ENCODE measurements at regions not wholly inside any gene's neighbourhood (a gene's known extent, or its start where the extent isn't known, plus 50 kb on each side); places are given as distances from the start of the nearest gene placed in this dataset.
"Not testable (repeated sequence)": the region's sequence is repeated elsewhere in the genome, so short reads cannot be mapped to it uniquely, and the experiment has no call there.

GRCh38 chr1:5623399-5623798, 368.8 kb downstream of the NPHP4 start:
- DNase-seq = no peak

- DNase-seq = no peak
These were observed 369.8 kb downstream of the NPHP4 start for GRCh38 chr1:5622412-5622811.

- DNase-seq = no peak
These were observed 370.5 kb downstream of the NPHP4 start for GRCh38 chr1:5621692-5622091.

GRCh38 chr1:5620997-5621396, 371.2 kb downstream of the NPHP4 start:
- DNase-seq = no peak

GRCh38 chr1:5620418-5620817, 371.8 kb downstream of the NPHP4 start:
- DNase-seq = no peak

- no peak for DNase-seq
These were observed 372.8 kb downstream of the NPHP4 start for GRCh38 chr1:5619469-5619868.

GRCh38 chr1:5617546-5617945, 374.7 kb downstream of the NPHP4 start:
- DNase-seq = no peak

GRCh38 chr1:5617179-5617520, 375.1 kb downstream of the NPHP4 start:
- DNase-seq = no peak

GRCh38 chr1:5616366-5617178, 375.7 kb downstream of the NPHP4 start:
- no peak for DNase-seq

- no peak for DNase-seq
These were observed 377.1 kb downstream of the NPHP4 start for GRCh38 chr1:5615076-5615475.

GRCh38 chr1:5613900-5614299, 378.3 kb downstream of the NPHP4 start:
- DNase-seq = no peak

GRCh38 chr1:5611851-5612250, 380.4 kb downstream of the NPHP4 start:
- no peak for DNase-seq

GRCh38 chr1:5611431-5611830, 380.8 kb downstream of the NPHP4 start:
- DNase-seq = no peak

- DNase-seq = no peak
These were observed 381.8 kb downstream of the NPHP4 start for GRCh38 chr1:5610432-5610831.

GRCh38 chr1:5603353-5604104, 388.7 kb downstream of the NPHP4 start:
- no peak for DNase-seq

GRCh38 chr1:5602718-5603117, 389.5 kb downstream of the NPHP4 start:
- not testable (repeated sequence) for DNase-seq

- no peak for DNase-seq
These were observed 390.7 kb downstream of the NPHP4 start for GRCh38 chr1:5601516-5601915.

- DNase-seq = no peak
These were observed 392.7 kb downstream of the NPHP4 start for GRCh38 chr1:5599541-5599940.

GRCh38 chr1:5598824-5599395, 393.3 kb downstream of the NPHP4 start:
- no peak for DNase-seq

- DNase-seq = no peak
These were observed 394.0 kb downstream of the NPHP4 start for GRCh38 chr1:5597991-5598823.

GRCh38 chr1:5597171-5597850, 394.9 kb downstream of the NPHP4 start:
- DNase-seq = no peak

- DNase-seq = no peak
These were observed 395.6 kb downstream of the NPHP4 start for GRCh38 chr1:5596651-5597050.
